Hepatocyte (in vitro differentiated cells): ENCODE measurements at regions not wholly inside any gene's neighbourhood (a gene's known extent, or its start where the extent isn't known, plus 50 kb on each side); places are given as distances from the start of the nearest gene placed in this dataset.

ENCODE experiments used
- CTCF ChIP-seq: fragments of 200-600 bp; sonication (generic); IDR thresholded peaks from 2 replicates; pipeline ENCODE4 v1.5.1; 2016; ENCODE audit warnings: antibody characterized with exemption, mild to moderate bottlenecking; ENCODE audit not compliant: poor library complexity
- EZH2 ChIP-seq: fragments of 200-600 bp; sonication (generic); IDR thresholded peaks from 2 replicates; pipeline ENCODE4 v1.6.1; 2016; ENCODE audit warnings: antibody characterized with exemption, mild to moderate bottlenecking, borderline replicate concordance
- EZH2phosphoT487 ChIP-seq: fragments of 200-600 bp; sonication (generic); IDR thresholded peaks from one replicate; pipeline ENCODE4 v1.6.1; 2018; ENCODE audit warnings: antibody characterized with exemption, mild to moderate bottlenecking, low read depth, moderate library complexity; ENCODE audit not compliant: unreplicated experiment, severe bottlenecking

DNA sequence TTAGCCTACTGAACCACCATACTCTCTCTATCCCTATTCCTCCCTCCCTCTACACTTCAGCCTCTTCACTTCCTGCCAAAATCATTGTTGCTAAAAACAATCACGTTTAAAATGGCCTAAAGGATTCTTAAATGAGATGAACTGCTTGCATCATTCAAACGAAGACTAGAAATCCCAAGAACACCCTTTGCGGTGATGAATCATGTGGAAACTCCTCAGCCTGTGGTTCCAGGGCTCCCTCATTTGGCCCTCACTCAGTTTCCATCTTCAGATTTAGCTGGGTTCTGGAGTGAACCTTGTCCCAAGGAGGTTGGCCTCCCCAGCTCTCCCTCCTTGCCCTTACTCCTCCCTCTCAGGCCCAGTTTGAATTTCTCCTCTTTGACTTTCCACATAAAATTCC is 125.6 kb upstream of the CDC42EP3 start:
- TF ChIP-seq CTCF, result no peak
- TF ChIP-seq EZH2, result no peak
- no peak for TF ChIP-seq EZH2phosphoT487
